Esophagus mucosa (tissue), 1 donor: ENCODE measurements at regions not wholly inside any gene's neighbourhood (a gene's known extent, or its start where the extent isn't known, plus 50 kb on each side); places are given as distances from the start of the nearest gene placed in this dataset.
A peak's percentile ranks its signal among the peaks of the same experiment; 100 is the strongest.

Experiments
- ATAC-seq: fragments of 200-7000 bp; cut with Tn5 transposase; one replicate; pipeline ENCODE4 v1.9.1; 2020
- donor health status: DM: yes; HTN: yes; CAD: no.

GRCh38 chr17:77001487-77001886 lies 133.3 kb downstream of the MGAT5B start:
- ATAC-seq: no peak

- no peak for ATAC-seq
Observed at GRCh38 chr17:77002103-77003045, 134.2 kb downstream of the MGAT5B start.

- no peak for ATAC-seq
Observed at GRCh38 chr17:77003699-77004098, 135.5 kb downstream of the MGAT5B start.

- ATAC-seq: no peak
Observed at GRCh38 chr17:77006971-77007649, 133.7 kb upstream of the SEC14L1 start.

- no peak for ATAC-seq
Observed at GRCh38 chr17:77009877-77010276, 130.9 kb upstream of the SEC14L1 start.

- ATAC-seq: no peak
Observed at GRCh38 chr17:77010667-77011066, 130.1 kb upstream of the SEC14L1 start.

- ATAC-seq: no peak
Observed at GRCh38 chr17:77011173-77012011, 129.4 kb upstream of the SEC14L1 start.

GRCh38 chr17:77018504-77018903 lies 122.3 kb upstream of the SEC14L1 start:
- ATAC-seq: no peak

- ATAC-seq: no peak
Observed at GRCh38 chr17:77019893-77020379, 120.8 kb upstream of the SEC14L1 start.

GRCh38 chr17:77020973-77021372 lies 119.8 kb upstream of the SEC14L1 start:
- no peak for ATAC-seq

- no peak for ATAC-seq
Observed at GRCh38 chr17:77022766-77023165, 118.0 kb upstream of the SEC14L1 start.

- no peak for ATAC-seq
Observed at GRCh38 chr17:77025781-77026180, 115.0 kb upstream of the SEC14L1 start.

- no peak for ATAC-seq
Observed at GRCh38 chr17:77027271-77027889, 113.4 kb upstream of the SEC14L1 start.

- no peak for ATAC-seq
Observed at GRCh38 chr17:77028900-77029299, 111.9 kb upstream of the SEC14L1 start.

- ATAC-seq: no peak
Observed at GRCh38 chr17:77032929-77033328, 107.8 kb upstream of the SEC14L1 start.

- no peak for ATAC-seq
Observed at GRCh38 chr17:77033892-77034404, 106.8 kb upstream of the SEC14L1 start.

- ATAC-seq: no peak
Observed at GRCh38 chr17:77034677-77035424, 105.9 kb upstream of the SEC14L1 start.

GRCh38 chr17:77035526-77035925 lies 105.2 kb upstream of the SEC14L1 start:
- no peak for ATAC-seq

- ATAC-seq: peak; percentile 11
Observed at GRCh38 chr17:77036136-77036840, 104.5 kb upstream of the SEC14L1 start.

- ATAC-seq: peak; percentile 43
Observed at GRCh38 chr17:77036841-77037381, 103.9 kb upstream of the SEC14L1 start.
